Right renal pelvis (tissue), 4 donors: ENCODE measurements at regions not wholly inside any gene's neighbourhood (a gene's known extent, or its start where the extent isn't known, plus 50 kb on each side); places are given as distances from the start of the nearest gene placed in this dataset.
A peak's percentile ranks its signal among the peaks of the same experiment; 100 is the strongest.
"Not testable (repeated sequence)": the region's sequence is repeated elsewhere in the genome, so short reads cannot be mapped to it uniquely, and the experiment has no call there.

Source experiments
- DNase-seq, 4 donors: peaks; one replicate each; pipeline ENCODE4 v3.0.0-alpha.2; 2013; ENCODE audit warnings: low read depth in 4 of 4, low spot score in 3 of 4, missing footprints in 1 of 4

DNA sequence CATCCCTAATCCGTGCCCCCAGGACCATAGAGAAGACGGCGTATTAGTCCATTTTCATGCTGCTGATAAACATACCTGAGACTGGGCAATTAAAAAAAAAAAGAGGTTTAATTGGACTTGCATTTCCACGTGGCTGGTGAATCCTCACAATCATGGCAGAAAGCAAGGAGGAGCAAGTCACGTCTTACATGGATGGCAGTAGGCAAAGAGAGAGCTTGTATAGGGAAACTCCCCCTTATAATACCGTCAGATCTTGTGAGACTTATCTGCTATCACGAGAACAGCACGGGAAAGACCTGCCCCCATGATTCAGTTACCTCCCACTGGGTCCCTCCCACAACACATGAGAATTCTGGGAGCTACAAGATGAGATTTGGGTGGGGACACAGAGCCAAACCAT, 145.8 kb upstream of the G2E3 start:
- DNase-seq: not testable (repeated sequence)

DNA sequence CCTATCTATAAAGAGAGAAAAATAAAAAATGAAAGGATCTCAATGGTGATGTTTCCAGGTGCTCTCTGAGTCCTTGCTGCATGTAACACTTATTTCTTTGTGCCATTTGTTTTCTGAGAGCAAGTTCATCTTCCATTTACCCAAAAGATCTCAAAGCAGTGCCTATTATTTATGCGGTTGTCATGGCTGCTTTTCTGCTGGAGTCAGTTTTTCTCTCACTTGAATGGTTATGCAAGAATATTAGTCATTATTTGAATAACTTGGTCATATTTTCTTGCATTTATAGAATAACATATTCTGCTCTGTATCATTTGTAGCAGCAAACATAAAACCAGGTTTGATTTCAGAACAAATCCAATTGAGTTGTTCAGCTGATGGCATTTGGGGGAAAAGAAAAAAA, 141.8 kb upstream of the G2E3 start:
- DNase-seq: no peak

GRCh38 chr14:30417999-30418398, 141.0 kb upstream of the G2E3 start:
- no peak for DNase-seq

GRCh38 chr14:30419037-30419436, 139.9 kb upstream of the G2E3 start:
- no peak for DNase-seq

GRCh38 chr14:30420515-30420914, 138.4 kb upstream of the G2E3 start:
- no peak for DNase-seq

DNA sequence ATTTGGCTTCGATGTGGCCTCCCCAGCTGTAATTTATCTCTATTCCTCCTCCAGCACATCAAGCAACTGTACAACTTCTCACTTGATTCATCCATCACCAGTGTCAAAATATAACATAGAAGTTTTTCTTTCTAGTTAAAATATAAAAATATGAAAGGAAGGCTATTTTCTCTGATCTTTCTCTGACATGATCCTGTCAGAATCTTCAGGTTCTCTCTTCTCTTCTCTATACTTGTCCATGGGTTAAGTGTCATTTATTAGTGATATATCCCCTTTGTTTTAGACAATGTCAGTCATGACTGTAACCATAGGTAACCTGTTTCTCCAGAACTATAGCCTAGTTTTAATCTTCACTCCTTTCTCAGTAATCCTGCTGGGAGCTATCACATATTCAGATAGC, 132.5 kb upstream of the G2E3 start:
- DNase-seq: no peak

DNA sequence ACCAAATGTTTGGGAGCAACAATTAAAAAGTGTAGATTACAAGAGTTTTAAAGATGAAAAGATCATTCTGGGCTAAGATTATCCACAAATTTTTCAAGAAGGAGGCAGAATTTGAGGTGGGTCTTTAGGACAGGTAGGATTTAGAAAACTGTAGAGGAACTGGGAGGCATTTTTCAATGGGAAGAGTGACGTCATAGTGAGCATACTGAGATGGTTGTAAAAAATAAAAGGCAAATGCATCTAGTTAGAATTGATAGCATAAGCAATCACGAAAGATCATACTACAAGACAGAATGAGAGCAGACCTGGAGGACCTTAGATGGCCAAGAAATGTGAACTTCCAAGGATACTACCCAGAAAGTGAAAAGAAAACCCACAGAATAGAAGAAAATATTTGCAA, 131.6 kb upstream of the G2E3 start:
- DNase-seq: no peak

DNA sequence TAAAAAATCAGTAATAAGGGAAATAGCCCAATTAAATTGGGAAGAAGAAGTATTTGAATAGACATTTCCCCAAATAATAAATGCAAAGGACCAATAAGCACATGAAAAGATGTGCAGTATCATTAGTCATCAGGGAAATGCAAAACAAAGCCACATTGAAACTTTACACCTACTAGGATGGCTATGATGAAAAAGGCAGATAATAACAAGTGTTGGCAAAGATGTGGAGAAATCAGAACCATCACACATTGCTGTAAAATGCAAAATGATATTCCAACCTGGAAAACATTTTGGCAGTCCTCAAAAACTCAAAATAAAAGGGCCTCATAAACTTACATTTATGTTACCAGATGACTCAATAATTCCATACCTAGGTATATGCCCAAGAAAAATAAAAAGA, 131.1 kb upstream of the G2E3 start:
- DNase-seq: no peak

GRCh38 chr14:30431552-30431951, 127.4 kb upstream of the G2E3 start:
- no peak for DNase-seq

GRCh38 chr14:30440961-30441360, 118.0 kb upstream of the G2E3 start:
- DNase-seq: no peak

DNA sequence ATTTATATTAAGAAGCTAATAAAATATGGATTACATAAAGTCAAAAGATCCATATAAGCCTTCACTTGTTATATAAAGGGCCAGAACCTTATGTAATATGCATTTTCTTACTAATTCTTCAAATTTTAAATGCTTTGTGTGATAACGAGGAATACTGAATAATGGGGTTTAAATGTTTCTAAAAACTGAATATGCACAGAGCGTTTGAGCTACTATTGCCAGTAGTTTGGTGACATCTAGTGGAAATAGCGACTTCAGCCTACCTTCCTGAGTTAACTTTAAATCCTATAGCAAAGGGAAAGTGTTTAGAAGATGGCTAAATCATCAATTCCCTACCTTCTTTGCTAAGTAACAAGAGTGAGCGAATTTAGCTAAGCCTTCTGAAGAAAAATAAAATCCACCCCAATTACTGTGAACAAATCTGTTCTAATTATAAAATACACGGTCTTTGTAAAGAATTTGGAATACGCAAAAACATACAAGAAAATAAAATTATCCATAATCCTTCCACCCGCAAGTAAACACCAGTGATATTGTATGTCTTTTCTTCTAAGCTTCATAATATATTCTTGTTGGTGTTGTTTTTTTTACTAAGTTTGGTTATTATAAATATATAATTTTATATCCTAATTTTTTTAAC, 115.5 kb upstream of the G2E3 start:
- DNase-seq: peak; percentile 3 to 13 (median 8)

DNA sequence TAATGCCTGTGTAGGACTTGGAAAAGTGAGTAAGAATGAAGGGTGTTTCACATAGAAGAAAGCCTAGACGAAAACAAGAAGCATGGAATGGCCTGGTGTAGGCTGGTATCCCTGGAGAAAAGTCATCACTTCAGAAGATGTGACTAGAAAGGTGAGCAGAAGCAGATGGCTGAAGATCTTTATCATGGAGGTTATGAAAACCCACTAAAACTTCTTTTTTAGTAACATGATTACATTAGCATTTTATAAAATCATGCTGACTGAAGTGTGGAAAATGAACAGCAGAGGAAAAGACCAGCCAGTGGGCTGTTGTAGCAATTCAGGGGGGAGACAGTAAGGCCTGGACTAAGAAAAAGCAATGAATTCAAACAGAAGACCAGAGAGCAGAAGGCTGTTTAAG, 114.5 kb upstream of the G2E3 start:
- no peak for DNase-seq

DNA sequence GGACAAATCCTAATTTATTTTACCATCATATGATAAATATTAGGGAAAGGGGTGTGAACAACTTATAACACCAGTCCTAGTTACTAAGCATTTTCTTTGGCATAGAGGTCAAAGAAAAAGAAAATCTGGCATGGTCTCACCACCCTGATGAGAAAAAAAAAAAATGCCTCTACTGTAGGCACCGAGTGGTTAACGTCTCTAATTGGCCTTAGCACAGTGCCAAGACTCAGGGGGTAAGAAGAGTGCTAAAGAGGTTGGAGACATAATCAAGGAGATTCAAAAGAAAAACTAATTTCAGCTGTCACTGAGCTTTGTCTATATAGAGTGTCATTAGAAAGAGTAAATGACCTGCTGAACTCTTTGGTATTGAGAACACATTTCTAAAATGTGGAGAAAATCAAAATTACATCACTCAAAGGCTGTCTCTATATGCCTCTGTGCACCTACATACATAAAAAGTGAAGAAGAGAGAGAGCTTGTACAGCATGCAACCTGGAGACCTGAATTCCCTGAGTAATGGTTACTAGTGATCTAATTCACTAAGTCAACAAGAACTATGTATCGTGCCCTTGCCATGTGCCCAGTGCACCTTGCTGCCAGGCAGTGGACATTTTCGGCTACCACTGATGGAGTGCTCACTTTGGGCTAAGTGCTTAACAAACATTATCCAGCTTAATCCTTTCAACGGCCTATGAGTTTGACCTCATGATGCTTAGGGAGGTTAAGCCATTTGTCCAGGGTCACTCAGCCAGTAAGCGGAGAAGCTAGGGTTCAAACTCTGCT, 113.8 kb upstream of the G2E3 start:
- DNase-seq: no peak

DNA sequence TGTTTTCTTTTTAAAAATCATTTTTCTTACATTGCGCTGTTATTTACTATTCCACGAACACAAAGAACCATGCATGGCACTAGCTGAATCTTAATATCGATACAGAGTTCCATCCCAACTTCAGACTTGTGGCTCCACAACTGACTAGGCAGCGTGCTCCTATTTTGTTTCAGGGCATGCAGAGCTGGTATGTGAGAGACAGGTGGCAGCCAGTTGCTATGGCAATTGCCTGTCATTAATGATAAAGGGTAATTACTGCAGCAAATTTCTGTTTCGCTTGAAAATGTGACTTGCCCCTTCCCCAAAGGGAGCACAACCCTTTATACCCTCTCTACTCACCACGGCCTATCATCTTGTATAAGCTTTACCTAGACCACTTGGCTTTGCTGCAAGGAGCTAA, 113.1 kb upstream of the G2E3 start:
- no peak for DNase-seq

GRCh38 chr14:30450631-30451545, 108.1 kb upstream of the G2E3 start:
- DNase-seq: no peak

- DNase-seq: no peak
Observed at GRCh38 chr14:30456296-30456695, 102.7 kb upstream of the G2E3 start.

DNA sequence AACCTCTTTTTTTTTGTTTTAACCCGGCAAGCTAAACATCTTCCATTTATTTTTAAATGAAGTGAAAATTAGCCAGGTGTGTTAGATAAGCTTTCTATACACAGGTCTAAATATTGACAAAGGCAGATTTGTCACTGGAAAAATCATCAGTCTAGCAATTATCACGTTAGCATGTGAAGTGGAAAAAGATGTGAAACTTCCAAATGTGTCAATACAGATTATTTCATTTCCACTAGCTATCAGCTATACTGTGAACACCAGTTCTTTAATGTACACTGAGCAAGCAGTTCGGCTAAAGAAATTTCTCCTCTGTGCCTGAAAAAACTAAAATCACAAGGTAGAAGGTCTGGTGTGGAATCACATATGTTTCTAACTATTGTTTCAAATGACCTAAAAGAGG, 96.6 kb upstream of the G2E3 start:
- DNase-seq: no peak

- DNase-seq: no peak
Observed at GRCh38 chr14:30464481-30464880, 94.5 kb upstream of the G2E3 start.

DNA sequence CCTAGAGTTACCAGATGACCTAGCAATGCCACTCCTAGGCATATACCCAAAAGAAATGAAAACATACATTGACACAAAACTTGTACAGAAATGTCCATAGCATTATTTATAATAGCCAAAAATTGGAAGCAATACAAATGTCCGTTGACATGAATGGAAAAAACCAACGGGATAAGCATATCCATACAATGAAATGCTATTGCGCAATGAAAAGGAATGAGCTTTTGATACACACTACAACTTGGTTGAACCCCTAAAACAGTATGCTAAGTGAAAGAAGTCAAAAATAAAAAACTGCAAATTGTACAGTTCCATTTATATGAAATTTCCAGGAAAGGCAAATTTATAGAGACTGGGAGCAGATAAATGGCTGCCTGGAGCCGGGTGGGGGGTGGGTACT, 90.6 kb upstream of the G2E3 start:
- DNase-seq: no peak

DNA sequence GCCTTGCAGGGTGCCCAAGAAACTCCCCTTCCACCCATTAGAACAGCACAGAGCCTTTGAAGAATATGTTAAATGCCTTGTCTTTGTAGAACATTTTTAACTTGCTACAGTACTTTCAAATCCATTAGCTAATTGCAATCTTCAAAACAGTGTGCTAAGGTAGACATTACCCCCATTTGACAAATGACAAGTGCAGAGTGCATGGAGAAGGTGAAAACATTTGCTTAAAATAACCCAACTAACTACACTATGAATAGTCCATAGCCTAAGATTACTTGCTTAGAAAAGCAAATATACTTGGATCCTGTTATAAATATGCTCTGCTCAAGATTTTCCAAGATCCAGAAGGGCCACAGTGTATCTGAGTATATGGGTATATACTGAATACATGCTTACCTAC, 87.0 kb upstream of the G2E3 start:
- DNase-seq: no peak
